ENCODE measurements at regions not wholly inside any gene's neighbourhood (a gene's known extent, or its start where the extent isn't known, plus 50 kb on each side); places are given as distances from the start of the nearest gene placed in this dataset.
"Not testable (repeated sequence)": the region's sequence is repeated elsewhere in the genome, so short reads cannot be mapped to it uniquely, and the experiment has no call there.

- Mint-ChIP-seq H3K27ac (no peak overlapping the region), H3K9me3 (no peaks in the 10 kb centered on the region), H3K36me3 (no peaks in the 10 kb centered on the region)
- no peak for ATAC-seq
- DNase-seq (ENCODE audit: low spot score in 2 of 2) = no peak
Measured at GRCh38 chrX:109902665-109903064, 100.2 kb upstream of the TMEM164 start.

DNA sequence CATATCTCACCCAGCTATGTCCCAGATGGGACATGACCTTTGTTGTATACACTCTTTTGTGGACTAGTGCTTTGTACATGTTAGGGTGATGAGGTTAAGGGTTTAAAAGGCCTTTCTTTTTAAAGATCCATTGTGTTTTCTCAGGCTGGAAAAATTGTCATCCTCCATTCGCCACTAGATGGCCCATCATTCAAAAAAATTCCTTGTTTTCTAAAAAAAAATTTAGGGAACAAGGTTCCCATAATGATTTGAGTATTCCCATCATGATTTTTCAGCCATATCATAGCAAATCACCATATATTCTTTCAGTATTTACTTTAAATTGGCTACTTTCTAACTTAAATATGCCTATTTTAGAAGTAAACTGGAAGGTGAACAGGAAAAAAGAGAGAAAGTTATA lies 91.9 kb upstream of the TMEM164 start:
- no peak overlapping the region for H3K27ac Mint-ChIP-seq
- no peak for ATAC-seq
- H3K9me3 Mint-ChIP-seq = no peaks in the 10 kb centered on the region
- no peak for DNase-seq (ENCODE audit: low spot score in 2 of 2)
- no peaks in the 10 kb centered on the region for H3K36me3 Mint-ChIP-seq

- ATAC-seq; H3K9me3 Mint-ChIP-seq; H3K36me3 Mint-ChIP-seq; DNase-seq (ENCODE audit: low spot score in 2 of 2); H3K27ac Mint-ChIP-seq: not testable (repeated sequence)
Measured at GRCh38 chrX:109912993-109913392, 89.9 kb upstream of the TMEM164 start.

GRCh38 chrX:109914114-109914849 lies 88.6 kb upstream of the TMEM164 start:
- no peak overlapping the region for H3K27ac Mint-ChIP-seq
- no peak for ATAC-seq
- DNase-seq (ENCODE audit: low spot score in 2 of 2) = no peak
- H3K9me3 Mint-ChIP-seq = no peaks in the 10 kb centered on the region
- H3K36me3 Mint-ChIP-seq = no peaks in the 10 kb centered on the region

DNA sequence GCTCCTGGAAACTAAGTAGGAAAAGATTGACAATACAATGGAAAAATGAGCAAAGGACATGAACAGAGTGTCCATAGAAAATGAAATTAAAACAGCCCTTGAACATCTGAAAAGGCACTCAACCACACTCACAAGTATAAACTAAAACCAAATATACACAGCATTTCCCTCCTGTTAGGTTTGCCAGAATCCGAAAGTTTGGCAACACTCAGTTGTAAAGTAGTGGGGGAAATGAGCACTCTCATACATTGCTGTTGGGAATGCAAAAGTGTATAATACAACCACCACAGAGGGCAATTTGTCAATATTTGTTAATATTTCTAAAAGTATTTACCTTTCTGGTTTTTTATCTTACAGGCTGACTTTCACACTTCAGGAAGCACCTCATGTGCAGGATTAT lies 84.2 kb upstream of the TMEM164 start:
- Mint-ChIP-seq H3K36me3 (no peaks in the 10 kb centered on the region), H3K27ac (no peak overlapping the region), H3K9me3 (no peaks in the 10 kb centered on the region)
- DNase-seq (ENCODE audit: low spot score in 2 of 2) (no peak), ATAC-seq (no peak)

GRCh38 chrX:109920325-109920724 lies 82.6 kb upstream of the TMEM164 start:
- ATAC-seq = no peak
- no peak for DNase-seq (ENCODE audit: low spot score in 2 of 2)
- H3K9me3 Mint-ChIP-seq = no peaks in the 10 kb centered on the region
- H3K27ac Mint-ChIP-seq = no peak overlapping the region
- no peaks in the 10 kb centered on the region for H3K36me3 Mint-ChIP-seq

GRCh38 chrX:109920868-109921267 lies 82.0 kb upstream of the TMEM164 start:
- no peak overlapping the region for H3K27ac Mint-ChIP-seq
- H3K9me3 Mint-ChIP-seq = no peaks in the 10 kb centered on the region
- no peaks in the 10 kb centered on the region for H3K36me3 Mint-ChIP-seq
- DNase-seq (ENCODE audit: low spot score in 2 of 2) = no peak
- no peak for ATAC-seq

- Mint-ChIP-seq H3K27ac (no peak overlapping the region), H3K9me3 (no peaks in the 10 kb centered on the region), H3K36me3 (no peaks in the 10 kb centered on the region)
- ATAC-seq (no peak), DNase-seq (ENCODE audit: low spot score in 2 of 2) (no peak)
Measured at GRCh38 chrX:109922190-109922589, 80.7 kb upstream of the TMEM164 start.

DNA sequence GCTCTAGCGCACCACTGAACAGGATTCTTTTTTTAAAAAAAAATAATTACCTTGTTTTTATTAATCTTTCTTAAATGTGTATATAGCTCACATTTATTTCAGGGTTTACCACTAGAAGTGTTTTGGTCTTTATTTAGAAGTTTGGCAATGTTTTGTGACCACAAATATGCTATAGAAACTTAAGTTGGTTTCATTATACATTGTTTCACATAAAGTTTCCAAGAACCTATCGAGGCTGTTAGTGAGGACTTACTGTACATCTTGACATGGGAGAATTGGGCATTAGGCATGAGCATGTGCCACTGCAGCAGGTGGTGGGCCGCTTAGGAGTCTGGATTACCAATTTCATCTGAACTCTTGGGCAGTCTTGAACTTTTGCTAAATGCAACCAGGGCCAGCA lies 77.9 kb upstream of the TMEM164 start:
- H3K27ac Mint-ChIP-seq; H3K9me3 Mint-ChIP-seq; ATAC-seq; DNase-seq (ENCODE audit: low spot score in 2 of 2); H3K36me3 Mint-ChIP-seq: not testable (repeated sequence)

DNA sequence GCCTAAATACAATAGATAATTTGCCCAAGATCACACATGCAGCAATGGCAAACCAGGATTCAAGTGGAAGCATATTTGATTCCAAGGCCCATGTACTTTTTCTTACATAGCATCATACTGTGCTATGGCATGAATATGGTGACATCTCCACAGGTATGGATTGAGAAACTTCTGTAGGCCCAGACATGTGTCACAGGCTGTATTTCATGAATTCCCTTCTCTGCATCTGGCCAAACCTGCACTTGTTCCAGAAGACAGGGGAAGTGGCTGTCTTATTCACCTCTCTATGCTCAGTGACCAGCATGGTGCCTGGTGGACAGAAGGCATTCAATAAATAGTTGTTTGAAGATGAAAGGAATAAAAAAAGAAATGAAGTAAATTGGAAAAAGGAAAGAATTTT lies 77.3 kb upstream of the TMEM164 start:
- Mint-ChIP-seq H3K27ac (no peak overlapping the region), H3K9me3 (no peaks in the 10 kb centered on the region), H3K36me3 (no peaks in the 10 kb centered on the region)
- no peak for DNase-seq (ENCODE audit: low spot score in 2 of 2)
- no peak for ATAC-seq

DNA sequence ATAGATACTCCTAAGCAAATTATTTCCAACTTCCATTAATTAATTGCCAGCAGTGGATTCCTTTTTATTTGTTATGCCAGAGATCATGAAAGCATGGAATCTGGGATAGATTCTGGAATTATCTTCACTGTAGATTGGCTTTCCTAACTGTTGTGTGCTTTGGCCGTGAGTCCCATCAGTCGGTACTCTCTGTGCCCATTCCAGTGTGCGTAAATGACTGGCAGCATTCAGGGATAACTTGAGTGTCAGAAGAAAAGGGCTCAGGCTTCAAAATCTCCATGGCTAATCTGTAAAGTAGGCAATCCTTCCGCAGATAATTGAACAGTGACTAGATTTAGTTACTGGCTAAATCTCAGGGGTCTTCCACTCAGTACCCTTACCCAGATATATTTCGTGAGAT lies 76.8 kb upstream of the TMEM164 start:
- Mint-ChIP-seq H3K27ac (no peak overlapping the region), H3K9me3 (no peaks in the 10 kb centered on the region), H3K36me3 (no peaks in the 10 kb centered on the region)
- DNase-seq (ENCODE audit: low spot score in 2 of 2) (no peak), ATAC-seq (no peak)

DNA sequence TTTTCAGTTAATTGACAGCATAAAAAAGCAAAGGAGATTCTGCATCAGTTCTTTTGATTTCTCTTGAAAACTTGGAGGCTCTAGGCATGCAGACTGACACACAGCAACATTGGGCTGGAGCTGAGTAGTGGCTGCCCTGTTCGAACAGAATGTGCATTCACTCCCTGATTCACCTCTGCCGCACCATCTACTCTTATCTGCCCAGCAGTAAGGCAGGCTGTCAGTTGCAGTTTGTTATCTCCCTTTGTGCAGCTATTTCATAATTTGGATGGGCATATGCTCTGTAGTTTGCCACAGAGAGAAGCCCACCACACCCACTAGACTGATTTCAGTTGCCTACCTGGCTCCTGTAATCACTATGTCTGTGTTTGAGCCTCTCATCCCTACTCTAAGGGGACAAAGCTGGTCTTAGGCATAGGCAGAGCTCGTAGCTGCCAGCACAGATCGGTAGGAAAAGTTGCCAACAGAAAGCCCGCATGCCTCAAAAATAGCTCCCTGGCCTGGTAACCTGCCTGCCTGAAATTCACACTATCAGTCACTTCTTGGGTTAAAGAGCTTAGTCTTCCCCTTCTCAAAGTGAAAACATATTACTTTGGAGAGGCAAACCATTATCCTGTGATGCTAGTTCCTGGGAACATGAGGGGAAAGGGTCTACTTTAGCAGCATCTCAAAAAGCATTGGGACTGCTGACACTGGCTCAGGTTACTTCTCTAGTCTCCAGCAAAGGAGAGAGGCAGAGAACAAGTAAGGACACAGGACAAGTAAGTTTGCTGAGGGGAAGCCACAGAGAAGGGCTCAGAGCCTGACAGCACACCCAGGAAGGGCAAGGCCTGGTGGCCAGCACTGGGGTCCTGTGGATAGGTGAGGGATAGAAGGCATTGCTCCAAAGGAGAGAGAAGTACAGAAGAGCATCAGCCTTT lies 75.9 kb upstream of the TMEM164 start:
- H3K36me3 Mint-ChIP-seq = no peaks in the 10 kb centered on the region
- DNase-seq (ENCODE audit: low spot score in 2 of 2) (no peak), ATAC-seq (no peak)
- H3K9me3 Mint-ChIP-seq = no peaks in the 10 kb centered on the region
- no peak overlapping the region for H3K27ac Mint-ChIP-seq

DNA sequence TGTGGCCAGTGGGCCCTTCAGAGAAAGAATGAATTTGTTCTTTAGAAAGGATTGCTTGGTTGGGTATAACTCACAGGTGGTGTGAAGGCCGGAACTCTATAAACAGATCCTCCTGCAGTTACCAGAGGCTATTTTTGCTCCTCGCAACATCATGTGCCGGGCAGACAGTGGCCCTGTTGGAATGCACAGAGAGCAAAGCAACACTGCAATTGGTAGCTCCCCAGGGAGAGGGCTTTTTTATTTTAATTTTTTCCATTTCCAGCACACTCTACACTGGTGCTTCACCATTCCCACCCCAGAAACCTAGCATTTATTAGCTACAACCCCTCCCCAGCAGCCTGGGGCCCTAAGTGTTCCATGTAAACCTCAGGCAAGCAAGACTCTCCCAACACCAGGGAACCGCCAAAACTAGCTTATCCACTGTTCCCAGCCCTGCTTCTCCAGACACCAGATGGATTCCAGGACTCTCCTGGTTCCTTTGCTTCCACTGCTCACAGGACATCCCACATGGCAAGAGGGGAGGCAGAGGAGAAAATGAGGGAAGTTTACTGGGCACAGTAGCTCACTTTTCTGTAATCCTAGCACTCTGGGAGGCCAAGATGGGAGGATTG lies 75.1 kb upstream of the TMEM164 start:
- no peak overlapping the region for H3K27ac Mint-ChIP-seq
- H3K36me3 Mint-ChIP-seq = no peaks in the 10 kb centered on the region
- ATAC-seq (no peak), DNase-seq (ENCODE audit: low spot score in 2 of 2) (no peak)
- no peaks in the 10 kb centered on the region for H3K9me3 Mint-ChIP-seq

GRCh38 chrX:109928596-109929335 lies 74.1 kb upstream of the TMEM164 start:
- no peak for DNase-seq (ENCODE audit: low spot score in 2 of 2)
- no peak overlapping the region for H3K27ac Mint-ChIP-seq
- no peaks in the 10 kb centered on the region for H3K9me3 Mint-ChIP-seq
- no peak for ATAC-seq
- no peaks in the 10 kb centered on the region for H3K36me3 Mint-ChIP-seq

DNA sequence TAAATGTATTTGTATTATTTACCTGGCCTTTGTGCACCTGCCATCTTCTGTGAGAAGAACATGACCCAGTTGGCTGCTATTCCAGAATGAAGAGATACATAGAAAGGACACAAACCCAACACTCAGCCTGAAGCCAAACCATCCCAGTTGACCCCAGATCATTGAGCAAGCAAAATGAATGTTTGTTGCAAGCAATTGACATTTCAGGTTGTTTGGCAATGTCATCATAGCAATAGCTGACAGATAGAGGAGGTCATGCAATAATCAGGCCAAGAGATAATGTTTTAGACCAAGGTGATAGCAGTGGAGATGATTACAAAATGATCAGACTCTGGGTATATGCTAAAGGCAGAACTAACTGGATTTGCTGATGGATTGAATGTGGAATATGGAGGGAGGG lies 71.2 kb upstream of the TMEM164 start:
- DNase-seq (ENCODE audit: low spot score in 2 of 2) = no peak
- no peaks in the 10 kb centered on the region for H3K9me3 Mint-ChIP-seq
- no peak for ATAC-seq
- no peak overlapping the region for H3K27ac Mint-ChIP-seq
- no peaks in the 10 kb centered on the region for H3K36me3 Mint-ChIP-seq

DNA sequence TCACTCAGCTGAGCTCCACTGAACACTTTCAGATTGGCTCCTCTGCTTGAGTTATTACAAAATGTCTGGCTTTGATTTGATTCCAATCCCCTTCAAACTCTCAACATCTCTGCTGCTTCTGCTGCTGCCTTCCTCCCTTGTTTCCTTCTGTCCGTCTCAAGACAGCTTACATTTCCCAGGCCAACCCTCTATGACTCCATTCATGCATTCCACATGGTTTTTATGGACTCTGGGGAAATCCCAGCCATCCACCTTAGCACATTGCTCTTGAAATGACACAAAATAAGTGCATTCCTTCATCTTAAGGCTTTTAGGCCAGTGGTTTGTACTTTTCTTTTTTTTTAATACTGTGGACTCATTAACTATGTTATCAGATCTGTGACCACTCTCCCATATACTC lies 68.5 kb upstream of the TMEM164 start:
- Mint-ChIP-seq H3K9me3 (no peaks in the 10 kb centered on the region), H3K27ac (no peak overlapping the region), H3K36me3 (no peaks in the 10 kb centered on the region)
- ATAC-seq (no peak), DNase-seq (ENCODE audit: low spot score in 2 of 2) (no peak)

GRCh38 chrX:109934935-109935334 lies 68.0 kb upstream of the TMEM164 start:
- no peaks in the 10 kb centered on the region for H3K36me3 Mint-ChIP-seq
- DNase-seq (ENCODE audit: low spot score in 2 of 2) (no peak), ATAC-seq (no peak)
- no peaks in the 10 kb centered on the region for H3K9me3 Mint-ChIP-seq
- H3K27ac Mint-ChIP-seq = no peak overlapping the region
